Hindlimb muscle (tissue), 1 donor: ENCODE measurements at regions not wholly inside any gene's neighbourhood (a gene's known extent, or its start where the extent isn't known, plus 50 kb on each side); places are given as distances from the start of the nearest gene placed in this dataset.
"Not testable (repeated sequence)": the region's sequence is repeated elsewhere in the genome, so short reads cannot be mapped to it uniquely, and the experiment has no call there.

Source experiments
- DNase-seq: peaks from one replicate; pipeline ENCODE4 v3.0.0-alpha.2; 2013

- no peak for DNase-seq
Measured at GRCh38 chr2:145413261-145414030, 893.5 kb upstream of the ZEB2 start.

GRCh38 chr2:145412155-145412554, 892.2 kb upstream of the ZEB2 start:
- no peak for DNase-seq

- no peak for DNase-seq
Measured at GRCh38 chr2:145411493-145411892, 891.6 kb upstream of the ZEB2 start.

GRCh38 chr2:145410086-145410485, 890.2 kb upstream of the ZEB2 start:
- no peak for DNase-seq

- no peak for DNase-seq
Measured at GRCh38 chr2:145408980-145409379, 889.1 kb upstream of the ZEB2 start.

GRCh38 chr2:145404690-145405089, 884.8 kb upstream of the ZEB2 start:
- DNase-seq, result no peak

- no peak for DNase-seq
Measured at GRCh38 chr2:145402706-145403277, 882.9 kb upstream of the ZEB2 start.

- DNase-seq, result no peak
Measured at GRCh38 chr2:145399131-145399530, 879.2 kb upstream of the ZEB2 start.

- no peak for DNase-seq
Measured at GRCh38 chr2:145394181-145394580, 874.3 kb upstream of the ZEB2 start.

- no peak for DNase-seq
Measured at GRCh38 chr2:145386973-145387372, 867.1 kb upstream of the ZEB2 start.

- no peak for DNase-seq
Measured at GRCh38 chr2:145383961-145384360, 864.0 kb upstream of the ZEB2 start.

- peak; percentile 57 for DNase-seq
Measured at GRCh38 chr2:145380436-145381017, 860.6 kb upstream of the ZEB2 start.

- DNase-seq, result peak; percentile 6
Measured at GRCh38 chr2:145379934-145380333, 860.0 kb upstream of the ZEB2 start.

- no peak for DNase-seq
Measured at GRCh38 chr2:145374165-145374564, 854.2 kb upstream of the ZEB2 start.

- not testable (repeated sequence) for DNase-seq
Measured at GRCh38 chr2:145367334-145367733, 847.4 kb upstream of the ZEB2 start.

- no peak for DNase-seq
Measured at GRCh38 chr2:145366341-145366740, 846.4 kb upstream of the ZEB2 start.

- no peak for DNase-seq
Measured at GRCh38 chr2:145360129-145360790, 840.3 kb upstream of the ZEB2 start.

- DNase-seq, result no peak
Measured at GRCh38 chr2:145359561-145359960, 839.6 kb upstream of the ZEB2 start.

- DNase-seq, result no peak
Measured at GRCh38 chr2:145356056-145356455, 836.1 kb upstream of the ZEB2 start.

- no peak for DNase-seq
Measured at GRCh38 chr2:145352484-145352883, 832.6 kb upstream of the ZEB2 start.

- no peak for DNase-seq
Measured at GRCh38 chr2:145351864-145352425, 832.0 kb upstream of the ZEB2 start.

GRCh38 chr2:145350011-145350410, 830.1 kb upstream of the ZEB2 start:
- no peak for DNase-seq

GRCh38 chr2:145344076-145344724, 824.3 kb upstream of the ZEB2 start:
- no peak for DNase-seq
